HG02623 (cell line): ENCODE measurements at regions not wholly inside any gene's neighbourhood (a gene's known extent, or its start where the extent isn't known, plus 50 kb on each side); places are given as distances from the start of the nearest gene placed in this dataset.

Source experiments
- ATAC-seq: cut with Tn5 transposase; IDR thresholded peaks from one replicate; pipeline ENCODE4 v1.9.1; 2021; ENCODE audit warnings: moderate library complexity; ENCODE audit not compliant: unreplicated experiment

DNA sequence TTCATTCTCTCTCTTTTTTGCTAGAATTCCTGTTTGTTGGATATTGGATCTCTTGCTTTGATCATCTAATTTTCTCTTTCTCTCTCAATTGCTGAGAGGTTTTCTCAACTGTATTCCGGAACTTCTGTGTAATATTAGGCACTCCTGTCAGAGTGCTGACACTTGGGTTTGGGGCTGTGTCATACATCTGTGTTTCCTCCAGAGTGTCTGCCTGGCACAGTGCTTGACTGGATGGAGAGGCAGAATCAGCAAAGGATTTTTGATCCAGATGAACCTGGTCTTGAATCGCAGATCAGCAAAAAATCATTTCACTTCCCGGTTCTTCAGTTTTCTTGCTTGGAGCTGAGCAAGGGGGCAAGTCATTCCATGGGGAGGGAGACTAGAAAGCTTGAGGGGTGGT, 87.7 kb upstream of the CXCR4 start:
- no peak for ATAC-seq

DNA sequence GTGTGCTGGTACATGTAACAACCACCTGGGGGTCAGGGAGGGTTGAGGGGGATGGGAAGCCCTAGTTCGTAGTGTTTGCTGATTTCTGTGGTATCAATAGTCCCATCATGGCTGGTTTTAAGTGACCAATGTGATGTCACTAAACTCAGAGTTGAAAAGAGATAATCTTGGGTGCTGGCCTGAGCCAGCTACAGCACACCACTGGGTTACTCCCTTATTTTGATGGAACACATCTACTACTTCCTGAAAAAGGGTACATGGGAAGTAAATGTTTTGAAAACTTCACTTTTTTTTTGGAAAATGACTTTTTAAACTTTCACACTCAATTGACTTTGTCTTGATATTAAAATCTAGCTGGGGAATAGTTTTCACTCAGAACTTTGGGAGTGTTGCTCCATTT, 87.0 kb upstream of the CXCR4 start:
- no peak for ATAC-seq

DNA sequence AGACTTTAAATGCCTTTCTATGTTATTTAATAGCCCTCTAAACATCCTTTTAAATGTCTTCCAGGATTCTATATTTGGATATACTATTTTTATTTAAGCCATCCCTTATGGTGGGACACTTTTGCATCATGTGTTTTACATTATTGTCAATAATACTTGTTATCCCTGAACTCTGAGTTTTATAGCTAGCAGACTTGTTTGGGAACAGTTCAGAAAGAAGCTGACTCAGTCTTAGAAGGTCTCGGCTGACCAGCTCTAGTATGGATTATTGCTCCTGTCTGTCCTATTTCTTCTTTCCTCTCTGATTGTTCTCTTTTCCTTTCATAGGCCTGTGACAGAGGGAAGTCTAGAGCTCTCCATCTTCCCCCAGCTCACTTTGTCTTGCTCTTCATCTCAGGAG, 77.3 kb upstream of the CXCR4 start:
- ATAC-seq: no peak

DNA sequence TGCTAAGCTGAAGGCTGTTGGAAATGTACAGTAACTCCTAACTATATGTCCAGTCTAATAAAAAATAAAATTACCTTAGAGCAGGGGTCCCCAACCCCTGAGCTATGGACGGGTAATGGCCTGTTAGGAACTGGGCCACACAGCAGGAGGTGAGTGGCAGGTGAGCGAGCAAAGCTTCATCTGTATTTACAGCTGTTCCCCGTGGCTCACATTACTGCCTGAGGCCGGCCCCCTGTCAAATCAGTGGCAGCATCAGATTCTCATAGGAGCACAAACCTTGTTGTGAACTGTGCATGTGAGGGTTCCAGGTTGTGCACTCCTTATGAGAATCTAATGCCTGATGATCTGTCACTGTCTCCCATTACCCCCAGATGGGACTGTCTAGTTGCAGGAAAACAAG, 73.1 kb upstream of the CXCR4 start:
- no peak for ATAC-seq

DNA sequence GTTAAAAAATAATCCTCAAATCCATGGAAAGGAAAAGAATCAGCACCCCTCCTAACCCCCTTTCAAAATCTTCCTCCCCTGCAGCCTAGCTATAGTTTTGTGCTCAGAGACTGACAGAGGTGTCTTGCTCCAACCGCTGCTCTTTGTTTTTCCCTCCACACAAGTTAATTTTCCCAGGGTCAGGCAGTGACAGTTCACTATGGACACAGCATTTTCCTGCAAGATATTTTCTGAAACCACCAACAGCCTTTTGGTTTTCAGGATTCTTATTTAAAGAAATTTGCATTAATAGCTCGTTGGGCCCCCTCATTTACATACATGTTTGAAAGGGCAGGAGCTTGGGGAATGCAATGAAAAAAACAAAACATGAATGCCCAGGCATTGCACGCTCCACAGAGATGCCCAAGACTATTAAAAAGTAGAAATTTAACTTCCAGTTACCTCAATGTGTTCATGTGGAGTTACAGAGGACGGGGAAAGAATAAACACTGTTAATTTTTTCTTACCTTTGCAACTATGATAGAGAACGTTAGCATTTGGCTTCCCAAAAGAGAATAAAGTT, 71.4 kb upstream of the CXCR4 start:
- ATAC-seq: no peak

DNA sequence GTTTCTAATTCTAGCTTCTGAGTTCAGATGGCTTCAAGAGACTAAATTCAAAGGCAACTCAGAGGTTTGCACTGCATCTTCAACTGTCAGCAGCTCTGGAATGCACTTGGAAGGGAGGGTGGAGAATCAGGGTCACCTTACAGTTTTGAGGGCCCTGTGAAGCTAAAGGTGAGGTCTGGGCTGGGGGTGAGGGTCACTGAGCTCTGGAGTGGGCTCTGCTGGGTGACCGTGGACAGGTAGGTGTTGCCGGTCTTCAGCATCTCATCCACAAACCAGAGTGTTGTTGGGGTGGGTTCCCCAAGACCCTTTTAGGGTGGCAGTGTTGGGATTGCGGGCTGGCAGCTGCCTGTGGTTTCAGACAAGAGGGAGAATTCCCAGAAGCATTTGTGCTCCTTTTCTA, 70.1 kb upstream of the CXCR4 start:
- ATAC-seq: no peak

DNA sequence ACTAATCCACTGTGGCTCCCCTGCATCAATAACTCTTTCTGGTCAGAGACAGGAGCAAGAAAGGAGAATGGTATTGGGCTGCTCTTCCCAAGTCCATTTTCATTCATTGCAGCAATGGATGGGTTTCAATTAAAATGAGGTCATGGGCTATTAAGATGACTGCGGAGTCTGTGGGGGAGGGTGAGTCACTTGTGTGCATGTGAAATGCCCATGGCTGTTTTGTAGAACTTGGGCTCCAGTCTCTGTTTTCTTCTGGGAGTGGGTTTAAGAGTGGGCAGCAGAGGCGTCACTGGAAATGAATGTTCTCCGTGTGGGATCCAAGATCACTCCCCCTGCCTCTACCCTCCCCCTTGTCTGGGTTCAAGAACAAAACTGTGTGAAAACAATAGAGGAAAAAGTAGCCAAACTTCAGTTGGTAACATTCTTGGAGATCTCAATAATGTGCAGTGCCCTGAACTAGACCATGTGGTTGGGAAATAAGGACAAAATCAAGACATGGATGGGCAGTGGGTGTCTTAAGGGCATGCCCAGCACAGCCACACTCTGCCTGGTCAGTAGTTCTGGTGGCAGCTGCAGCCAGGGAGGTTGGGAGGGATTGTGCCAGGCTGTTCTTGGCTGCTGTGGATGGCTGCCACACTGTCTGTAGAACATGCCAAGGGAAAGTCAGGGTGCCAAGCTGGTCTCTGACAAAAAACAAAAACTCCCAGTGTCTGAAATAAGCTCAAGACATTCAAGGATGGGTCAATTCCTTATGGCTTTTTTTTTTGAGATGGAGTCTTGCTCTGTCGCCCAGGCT, 68.2 kb upstream of the CXCR4 start:
- no peak for ATAC-seq

DNA sequence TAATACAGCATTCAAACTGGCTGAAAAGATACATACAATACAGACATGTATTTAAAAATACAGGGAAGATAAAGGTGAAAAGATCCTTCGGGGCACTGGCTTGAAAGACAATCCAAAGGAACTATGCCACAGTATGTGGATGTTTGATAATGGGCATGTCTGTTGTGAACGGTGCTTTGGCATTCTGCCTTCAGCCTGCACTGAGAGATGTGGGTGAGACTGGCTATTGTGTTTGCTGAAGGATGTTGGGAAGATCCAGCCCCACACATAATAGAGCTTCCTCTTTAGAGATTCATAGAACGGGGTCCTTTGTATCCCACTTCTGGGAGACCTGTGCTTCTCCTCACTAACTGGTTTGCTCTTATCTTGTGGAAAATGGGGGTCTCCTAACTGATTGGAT, 65.1 kb upstream of the CXCR4 start:
- ATAC-seq: no peak

DNA sequence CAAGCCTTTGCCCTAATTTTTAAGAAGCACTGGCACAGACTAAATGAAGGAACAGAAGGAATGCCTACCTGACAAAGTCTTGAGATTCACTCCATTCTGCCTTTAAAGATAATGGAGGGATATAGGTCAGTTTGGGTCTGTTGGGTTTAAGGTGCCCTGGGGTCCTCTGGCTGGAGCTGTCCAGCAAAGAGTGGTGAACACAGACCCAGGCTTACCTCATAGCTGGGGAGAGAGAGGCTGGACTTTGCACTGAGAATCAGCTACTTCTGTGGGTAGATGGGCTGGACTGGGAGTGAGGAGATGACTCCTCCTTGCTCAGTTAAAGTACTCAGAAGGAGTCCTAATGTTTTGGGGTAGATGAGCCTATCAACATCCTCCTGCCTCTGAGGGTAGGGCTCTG, 64.4 kb upstream of the CXCR4 start:
- ATAC-seq: no peak

DNA sequence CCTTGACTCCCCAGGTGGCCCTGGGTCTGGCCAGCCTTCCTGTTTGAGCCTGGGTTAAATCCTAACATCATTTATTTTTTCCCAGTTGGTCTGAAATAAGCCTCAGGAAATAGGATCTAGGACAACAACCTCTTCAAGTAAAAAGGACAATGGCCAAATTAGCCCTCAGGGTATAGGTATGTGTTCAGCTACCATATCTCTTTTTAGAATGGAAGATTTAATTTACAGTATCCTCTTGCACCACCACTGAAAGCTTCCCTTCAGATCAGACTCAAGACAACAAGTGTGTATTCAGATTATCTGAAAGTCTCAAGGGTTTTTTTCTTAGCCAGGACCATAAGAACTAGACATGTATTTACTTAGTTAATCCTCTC, 61.6 kb upstream of the CXCR4 start:
- no peak for ATAC-seq

DNA sequence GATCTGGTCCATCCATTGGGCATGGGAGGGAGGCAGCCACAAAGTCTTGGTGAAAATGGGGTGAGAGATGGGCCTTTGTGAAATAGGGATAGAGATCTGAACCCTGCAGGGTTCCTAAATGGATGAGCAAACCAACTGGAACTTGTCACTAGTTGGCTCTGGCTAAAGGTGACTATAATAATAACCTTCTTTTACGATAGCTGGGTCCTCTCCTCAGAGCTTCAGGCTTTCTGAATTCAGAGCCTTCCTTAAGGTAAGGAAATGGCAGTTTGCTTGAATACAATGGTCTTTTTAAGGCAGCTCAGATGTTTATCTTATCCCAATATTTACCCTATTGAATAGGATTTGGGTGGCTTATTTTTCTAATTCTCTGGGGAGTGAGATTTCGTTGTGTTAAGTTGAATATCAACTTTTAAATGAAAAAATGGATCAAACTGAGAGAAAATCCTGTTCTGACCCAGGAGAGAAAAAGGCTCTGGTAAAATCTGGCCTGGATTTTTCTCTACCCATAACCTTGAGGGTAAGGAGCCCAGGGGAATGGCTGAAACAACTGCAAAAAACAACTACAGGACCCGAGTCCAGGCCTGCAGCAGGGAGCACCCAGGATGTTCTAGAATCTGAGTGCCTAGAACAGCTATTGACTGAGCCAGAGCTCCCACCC, 61.1 kb upstream of the CXCR4 start:
- no peak for ATAC-seq

DNA sequence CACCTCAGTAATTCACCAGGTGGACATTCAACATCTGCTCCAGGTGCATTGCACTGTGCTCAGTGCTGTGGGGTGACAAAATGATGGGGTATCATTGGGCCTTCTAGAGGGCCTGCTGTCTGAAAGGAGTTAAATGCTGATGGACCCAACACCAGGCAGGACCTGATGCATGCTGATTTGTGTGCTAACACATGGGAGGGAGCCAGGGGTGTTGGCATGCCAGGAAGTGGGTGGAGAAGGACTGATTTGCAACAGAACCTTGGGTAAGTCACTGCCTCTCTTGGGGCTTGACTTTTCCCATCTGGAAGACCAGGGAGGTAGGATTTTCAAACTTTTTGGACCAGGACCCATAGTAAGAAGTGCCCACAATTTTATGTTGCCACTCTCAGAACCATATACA, 57.9 kb upstream of the CXCR4 start:
- no peak for ATAC-seq

DNA sequence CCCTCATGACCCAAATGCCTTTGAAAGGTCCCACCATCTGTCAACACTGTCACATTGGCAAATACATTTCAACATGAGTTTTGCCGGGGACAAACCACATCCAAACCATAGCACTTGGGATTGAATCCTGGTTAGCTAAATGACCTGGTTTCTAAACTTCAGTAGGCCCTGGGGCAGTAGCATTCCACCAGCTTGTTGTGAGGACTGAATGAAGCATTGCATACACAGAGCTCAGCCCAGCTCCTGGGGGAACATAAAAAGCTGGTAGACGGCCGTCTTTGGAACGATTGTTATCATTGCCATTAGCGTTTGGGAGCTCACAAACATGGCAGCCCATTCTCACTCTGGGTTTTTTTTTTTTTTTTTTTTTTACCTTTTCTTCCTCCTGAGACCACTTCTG, 57.5 kb upstream of the CXCR4 start:
- no peak for ATAC-seq

DNA sequence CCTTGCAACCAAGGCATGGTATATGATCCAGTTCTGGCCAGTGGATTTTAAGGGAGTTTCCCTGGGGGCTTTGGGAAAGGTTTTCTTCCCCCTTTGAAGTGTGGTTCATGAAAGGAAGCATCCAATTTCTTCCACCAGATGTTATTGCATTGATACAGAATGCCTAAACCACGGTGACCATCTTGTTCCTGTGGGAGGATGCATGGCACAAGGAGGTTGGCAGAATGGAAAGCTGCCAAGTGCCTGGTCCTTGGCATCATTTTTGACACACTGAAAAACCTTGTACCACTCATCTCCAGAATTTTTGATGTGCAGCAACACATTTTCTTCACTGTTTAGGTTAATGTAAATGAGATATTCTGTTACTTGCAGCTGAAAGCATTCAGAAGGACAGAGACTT, 55.2 kb upstream of the CXCR4 start:
- no peak for ATAC-seq

DNA sequence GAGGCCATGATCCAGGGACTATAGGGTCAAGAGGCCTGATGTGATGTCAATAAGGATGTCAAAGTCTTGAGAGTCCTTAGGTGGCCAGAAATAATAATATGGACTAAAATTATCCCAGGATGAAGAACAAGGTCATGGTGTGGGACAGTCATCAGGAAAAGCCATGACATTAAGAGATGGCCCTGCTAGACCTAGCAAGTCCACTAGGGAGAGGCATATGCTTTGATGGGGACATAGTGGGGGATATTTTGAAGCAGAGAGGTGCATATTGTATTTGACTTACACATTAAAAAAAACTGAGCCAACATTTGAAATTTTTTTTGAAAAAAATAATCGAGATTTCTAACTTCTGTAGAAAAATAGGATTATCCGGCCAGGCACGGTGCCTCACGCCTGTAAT, 53.3 kb upstream of the CXCR4 start:
- ATAC-seq: no peak

DNA sequence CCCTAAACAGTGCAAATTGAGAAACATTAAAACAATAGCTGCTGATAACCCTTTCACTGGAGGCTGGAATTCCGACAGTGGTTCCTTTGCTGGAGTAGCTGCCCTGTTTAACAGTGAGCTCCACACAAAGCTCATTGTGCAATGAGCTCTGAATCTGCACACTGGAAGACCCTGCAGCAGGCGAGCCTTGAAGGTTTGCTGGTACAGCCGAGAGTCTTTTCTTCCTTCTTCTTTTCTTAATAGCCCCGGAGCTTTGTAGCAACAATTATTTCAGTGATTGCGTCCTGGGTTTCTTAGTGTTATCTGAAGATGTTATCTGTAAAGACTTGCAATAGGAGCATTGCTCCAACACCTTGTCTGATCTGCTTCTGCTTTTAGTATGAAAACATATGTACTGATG, 50.8 kb upstream of the CXCR4 start:
- ATAC-seq: no peak

DNA sequence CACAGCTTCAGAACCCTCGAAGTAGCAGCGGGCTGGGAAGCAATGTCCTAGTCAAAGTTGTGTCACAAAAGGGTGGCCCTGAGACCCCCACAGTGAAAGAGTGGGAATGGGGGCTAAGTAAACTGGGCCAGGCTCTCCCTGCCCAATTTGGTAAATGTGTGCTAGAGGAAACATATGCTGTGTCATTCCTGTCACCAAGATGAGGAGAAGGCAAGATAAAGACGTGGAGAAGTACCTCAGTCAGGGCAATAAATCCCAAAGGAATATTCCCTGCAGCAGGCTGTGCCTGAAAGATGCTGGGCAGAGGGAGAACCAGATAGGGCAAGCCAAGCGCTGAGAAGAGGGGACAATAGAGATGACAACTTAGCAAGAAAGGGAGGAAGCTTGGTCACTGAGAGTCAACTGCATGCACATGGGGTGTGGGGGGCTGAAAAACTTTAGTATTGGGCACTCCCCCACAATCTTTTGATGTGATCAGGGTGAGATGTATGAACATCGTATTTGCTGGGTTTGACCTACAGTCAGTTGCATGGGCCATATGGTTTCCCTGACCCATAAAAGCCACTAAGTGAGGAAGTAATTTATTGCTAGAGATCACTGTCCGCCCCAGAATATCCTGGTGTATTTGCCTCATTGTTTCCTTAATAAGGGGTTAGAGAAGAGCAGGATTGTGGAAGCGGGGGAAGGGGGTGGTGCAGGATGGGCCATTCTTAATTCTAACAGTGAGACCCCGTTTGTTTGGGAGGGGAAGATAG, 49.9 kb upstream of the CXCR4 start:
- ATAC-seq: no peak
